ENCODE measurements at regions not wholly inside any gene's neighbourhood (a gene's known extent, or its start where the extent isn't known, plus 50 kb on each side); places are given as distances from the start of the nearest gene placed in this dataset.

DNA sequence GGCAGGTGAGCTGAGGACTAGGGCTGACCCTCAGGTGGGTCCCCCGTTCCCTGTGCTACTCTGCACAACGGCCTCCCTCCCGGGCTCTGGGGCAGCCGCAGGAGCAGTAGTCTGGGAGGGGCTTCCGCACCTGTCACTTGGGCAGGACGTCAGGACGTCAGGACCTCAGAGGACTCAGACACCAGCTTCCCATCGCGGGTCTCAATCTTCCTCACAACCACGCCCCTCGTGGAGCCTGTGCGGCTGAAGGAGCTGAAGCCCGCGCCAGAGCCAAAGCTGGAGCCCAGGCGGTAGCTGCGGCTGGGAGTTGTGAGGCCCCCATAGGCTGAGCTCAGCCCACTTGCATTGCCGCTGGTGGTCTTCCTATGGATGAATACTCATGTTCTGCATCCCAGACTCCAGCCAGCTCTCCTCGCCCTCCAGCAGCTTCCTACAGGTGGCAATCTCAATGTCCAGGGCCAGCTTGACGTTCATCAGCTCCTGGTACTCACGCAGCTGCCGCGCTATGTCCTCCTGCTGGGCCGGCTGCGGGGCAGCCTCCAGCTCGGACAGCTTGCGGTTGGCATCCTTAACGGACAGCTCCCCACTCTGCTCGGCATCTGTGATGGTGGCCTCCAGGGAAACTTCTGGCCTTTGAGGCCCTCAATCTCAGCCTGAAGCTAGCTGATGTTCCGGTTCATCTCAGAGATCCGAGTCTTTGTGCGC lies 381.4 kb upstream of the RGMB start:
- TF ChIP-seq CTCF (IDR thresholded peaks at IDR 0.05) (no peak), POLR2A (IDR thresholded peaks at IDR 0.05) (no peak)
